Dermis microvascular lymphatic vessel endothelial cell (primary cell): ENCODE measurements at regions not wholly inside any gene's neighbourhood (a gene's known extent, or its start where the extent isn't known, plus 50 kb on each side); places are given as distances from the start of the nearest gene placed in this dataset.
"Not testable (repeated sequence)": the region's sequence is repeated elsewhere in the genome, so short reads cannot be mapped to it uniquely, and the experiment has no call there.

ENCODE experiments used
- DNase-seq, 2 donors: peaks; one replicate each; pipeline versions ENCODE4 v3.0.0 to v3.0.0-alpha.2; 2010; ENCODE audit warnings: low read depth in 2 of 2

DNA sequence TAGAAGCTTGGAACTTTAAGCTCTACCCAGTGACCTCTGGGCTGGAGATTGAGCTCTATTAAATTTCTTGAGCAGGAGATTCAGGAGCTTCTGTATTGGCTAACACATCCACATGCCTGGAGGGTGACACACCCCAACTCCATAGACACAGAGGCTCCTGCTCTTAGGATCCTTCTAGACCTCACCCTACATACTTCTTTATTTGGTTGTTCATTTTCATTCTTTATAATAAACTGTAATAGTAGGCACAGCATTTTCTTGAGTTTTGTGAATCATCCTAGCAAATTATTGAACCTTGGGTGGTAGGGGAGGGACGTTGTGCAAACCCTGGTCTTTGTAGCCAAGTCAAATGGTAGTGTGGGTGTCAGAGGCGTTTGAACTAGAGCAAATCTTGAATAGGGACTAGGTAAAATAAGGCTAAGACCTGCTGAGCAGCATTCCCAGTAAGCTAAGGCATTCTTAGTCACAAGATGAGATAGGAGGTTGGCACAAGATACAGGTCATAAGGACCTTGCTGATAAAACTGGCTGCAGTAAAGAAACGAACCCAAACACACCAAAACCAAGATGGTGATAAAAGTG, 323.8 kb upstream of the GALNT5 start:
- DNase-seq = no peak

DNA sequence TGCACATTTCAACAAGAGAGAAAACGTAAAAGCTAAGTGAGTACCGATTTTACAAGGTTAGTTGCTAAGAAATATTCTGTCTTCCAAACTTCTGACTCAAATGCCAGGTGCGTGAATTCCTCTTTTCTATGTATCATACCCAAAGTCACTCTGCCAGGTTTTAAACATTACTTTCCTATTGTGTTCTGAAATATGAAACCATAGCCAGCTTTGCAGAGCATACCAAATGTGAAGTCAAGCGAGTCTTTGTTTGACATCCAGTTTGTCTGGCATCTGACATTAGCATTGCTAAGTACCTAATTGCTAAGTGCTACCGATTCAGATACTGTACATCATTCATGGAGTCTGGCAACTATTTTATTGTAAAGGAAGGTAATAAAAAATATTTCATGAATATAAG, 321.9 kb upstream of the GALNT5 start:
- DNase-seq = no peak

DNA sequence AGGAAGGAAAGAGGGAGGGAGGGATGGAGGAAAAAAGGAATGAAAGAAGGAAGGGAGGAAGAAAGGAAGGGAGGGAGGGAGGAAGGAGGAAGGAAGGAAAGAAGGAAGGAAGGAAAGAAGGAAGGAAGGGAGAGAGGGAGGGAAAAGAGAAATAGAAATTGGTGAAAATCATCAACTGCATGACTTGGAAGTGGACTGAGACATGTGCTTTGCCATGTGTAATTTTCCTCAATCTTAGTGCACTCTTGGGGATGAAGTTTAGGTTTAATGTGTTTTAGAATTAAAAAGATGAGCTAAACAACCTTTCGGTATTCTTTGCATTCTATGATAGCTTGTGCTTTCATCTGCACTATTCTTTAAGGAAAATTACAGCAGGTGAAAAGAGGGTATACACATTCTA, 320.1 kb upstream of the GALNT5 start:
- no peak for DNase-seq

DNA sequence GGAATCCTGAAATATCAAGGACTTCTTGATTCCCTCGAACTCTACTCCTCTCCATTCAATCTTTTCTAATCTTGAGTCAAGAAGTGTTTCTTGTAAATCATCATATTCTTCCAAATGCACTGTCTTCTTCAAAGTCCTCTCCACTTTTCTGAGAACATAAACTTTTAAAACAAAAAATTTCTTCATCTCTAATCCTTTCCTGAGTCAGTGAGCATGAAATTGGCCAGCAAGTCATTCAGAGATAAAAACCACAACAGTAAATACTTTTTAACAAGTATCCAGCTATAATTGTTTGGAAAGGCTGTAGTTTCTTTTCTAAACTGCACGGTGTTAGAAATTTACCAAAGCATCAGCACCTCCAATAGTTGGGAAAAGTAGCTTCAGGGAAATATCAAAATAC, 312.6 kb upstream of the GALNT5 start:
- no peak for DNase-seq

DNA sequence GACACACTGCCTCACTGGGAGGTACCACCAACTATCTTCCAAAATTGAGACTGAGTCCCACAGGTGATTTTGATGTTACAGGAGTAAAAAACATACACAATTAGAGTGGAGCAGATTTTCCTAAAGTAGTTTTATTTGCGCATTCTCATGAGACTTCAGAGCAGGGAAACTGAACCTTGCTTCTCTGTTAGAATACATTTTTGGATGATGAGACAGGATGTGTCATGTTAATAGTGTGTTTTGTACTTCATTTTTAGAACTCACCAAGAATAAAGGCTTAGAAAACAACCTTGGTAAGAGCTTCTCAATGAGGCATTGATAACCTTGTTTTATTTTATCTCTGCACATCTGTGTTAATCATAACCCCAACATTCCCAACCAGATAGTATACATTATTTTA, 310.2 kb upstream of the GALNT5 start:
- DNase-seq = no peak

DNA sequence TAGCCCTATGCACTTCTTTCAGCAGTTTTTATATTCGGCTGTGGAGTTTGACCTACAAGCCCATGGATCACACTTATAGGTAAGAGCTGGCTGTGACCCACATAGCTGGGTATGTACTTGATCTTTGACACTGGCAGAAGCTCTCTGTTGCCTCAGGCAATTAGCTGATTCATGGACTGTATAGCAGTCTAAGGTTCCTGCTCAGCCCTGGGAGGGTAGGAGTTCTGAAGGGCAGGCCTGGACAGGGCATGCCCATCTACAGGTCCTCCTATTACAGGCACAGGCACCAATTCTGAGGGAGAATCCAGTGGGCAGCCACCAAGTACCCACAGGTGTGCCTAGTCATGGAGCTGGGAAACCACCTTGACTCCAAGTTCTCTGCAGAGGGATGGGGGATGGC, 301.8 kb upstream of the GALNT5 start:
- no peak for DNase-seq

DNA sequence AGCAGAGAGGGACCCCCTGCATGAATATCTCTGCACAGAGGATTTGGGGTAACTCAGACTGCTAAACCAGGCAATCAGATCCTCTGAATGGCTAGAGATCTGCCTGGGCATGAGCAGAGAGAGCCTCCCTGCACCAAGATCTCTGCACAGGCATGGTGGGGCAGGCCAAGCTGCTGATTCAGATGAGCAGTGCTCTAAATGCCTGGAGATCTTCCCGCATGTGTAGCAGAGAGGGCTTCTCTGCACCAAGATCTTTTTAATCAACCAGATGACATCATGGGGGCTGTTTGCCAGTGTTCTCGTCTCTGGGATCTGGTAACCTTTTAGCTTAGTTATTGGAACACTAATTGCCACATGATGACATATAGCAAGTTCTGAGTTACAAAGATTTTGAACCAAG, 301.3 kb upstream of the GALNT5 start:
- no peak for DNase-seq

DNA sequence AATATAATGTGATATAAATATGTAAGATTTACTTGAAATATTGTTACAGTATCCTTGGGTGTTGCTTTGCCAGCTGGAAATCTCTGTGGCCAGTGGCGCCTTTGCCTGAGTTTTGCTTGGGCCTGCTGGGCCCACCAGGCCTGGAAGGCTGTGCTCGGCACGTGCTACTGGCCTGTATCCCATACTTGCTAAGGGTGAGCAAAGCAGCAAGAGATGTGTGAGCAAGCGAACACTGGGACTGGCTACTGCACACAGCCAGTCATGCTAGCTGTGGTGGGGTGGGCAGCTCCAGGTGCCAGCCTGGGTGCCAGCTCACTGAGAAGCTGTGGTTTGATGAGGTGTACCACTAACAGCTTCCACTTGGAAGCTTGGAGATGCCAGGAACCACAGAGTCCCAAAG, 299.1 kb upstream of the GALNT5 start:
- no peak for DNase-seq

DNA sequence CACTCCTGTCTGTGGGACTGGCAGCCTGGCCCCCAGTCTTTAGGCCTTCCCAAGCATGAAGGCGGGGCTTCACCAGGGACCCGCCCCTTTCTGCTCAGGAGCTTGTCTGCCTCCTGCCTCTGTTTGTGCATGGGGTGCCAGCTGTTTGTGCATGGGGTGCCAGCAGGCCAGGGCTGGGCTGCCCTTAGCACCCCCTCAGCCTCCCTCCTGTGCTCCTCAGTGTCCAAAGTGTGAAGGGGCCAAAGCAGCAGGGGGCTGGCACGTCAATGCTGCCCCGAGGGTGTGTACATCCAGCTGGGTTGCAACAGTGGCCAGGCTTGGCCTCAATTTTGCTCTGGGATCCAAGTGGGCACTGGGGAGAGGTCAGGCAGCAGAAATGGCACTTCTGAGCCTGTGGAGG, 298.0 kb upstream of the GALNT5 start:
- no peak for DNase-seq

DNA sequence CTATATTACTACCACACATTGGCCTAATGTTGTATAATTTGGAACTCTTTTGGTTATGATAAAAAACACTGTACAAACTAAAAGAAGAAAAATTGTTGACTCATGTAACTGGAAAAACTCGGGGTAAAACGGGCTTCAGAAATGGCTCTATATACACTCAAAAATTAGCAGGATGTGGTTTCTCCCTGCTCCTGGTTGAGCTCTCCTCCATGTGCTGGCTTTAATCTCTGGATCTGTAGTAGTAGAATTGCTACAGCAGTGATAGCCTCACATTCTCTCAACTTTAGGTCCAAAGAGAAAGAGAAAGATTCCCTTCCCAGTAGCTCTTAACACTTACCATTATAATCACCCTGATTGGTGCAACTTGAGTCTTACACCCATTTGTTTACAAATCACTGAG, 274.9 kb upstream of the GALNT5 start:
- no peak for DNase-seq

DNA sequence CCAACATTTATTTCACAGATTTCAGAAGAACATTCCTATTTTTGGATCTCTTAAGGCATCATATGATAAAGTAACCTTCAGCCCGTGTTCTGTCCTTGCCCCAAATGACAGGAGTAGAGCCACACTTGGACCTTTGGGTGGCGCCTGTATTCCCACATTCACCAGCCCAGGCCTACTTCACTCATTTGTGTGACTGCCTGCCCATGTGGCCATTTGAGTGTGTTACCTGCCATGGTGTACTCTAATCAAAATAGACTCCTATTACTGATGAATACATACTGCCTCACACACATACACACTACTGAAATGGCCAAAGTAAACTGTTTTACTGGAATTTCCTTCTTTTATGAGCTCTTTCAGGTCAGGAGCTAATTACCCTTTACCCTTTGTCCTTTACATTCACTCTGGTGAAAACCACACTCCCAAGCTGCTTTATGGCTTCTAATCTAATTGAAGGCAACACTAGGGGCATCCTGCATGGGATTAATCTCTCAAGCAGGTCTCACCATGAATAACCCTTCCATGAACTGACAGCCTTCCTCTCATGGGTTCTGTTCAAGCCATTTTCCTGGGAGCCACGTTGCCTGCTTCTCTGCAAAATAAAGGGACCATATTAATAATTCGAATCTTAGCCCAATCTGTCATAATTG, 271.0 kb upstream of the GALNT5 start:
- DNase-seq = no peak

DNA sequence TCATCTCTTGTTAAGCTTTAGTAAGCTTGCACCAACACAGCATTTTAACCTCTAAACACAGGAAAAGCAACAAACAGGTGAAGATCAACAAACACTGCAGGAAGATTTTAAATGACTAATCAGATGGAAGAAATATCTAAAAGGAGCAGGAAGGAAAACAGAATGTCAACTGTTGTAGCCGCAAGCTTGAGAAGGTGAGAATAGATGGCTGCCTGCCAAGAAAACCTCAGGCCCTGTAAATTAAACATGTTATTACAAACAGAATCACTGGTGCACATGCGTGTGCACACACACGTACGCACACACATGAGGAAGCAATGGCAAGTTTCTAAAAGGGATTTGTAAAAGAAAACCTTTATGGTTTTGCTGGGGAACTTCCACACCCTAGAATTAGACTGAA, 257.8 kb upstream of the GALNT5 start:
- no peak for DNase-seq

DNA sequence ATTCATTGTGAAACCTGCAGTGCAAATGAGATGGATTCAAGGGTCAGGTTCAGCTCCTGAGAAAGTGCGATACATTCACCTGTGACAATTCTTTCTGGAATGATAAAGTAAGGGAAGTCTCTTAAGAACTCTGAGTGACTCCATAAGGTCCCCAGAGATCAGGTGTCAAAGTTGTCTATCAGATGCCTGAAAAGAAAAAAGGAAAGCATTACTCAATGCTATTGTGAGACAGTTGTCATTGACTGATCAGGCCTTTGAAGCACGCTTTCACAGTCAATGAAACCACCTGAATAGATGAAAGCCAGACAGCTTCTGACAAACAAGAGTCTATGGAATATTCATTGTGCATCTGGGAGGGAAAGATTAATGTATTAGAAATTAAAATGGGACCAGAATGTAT, 252.7 kb upstream of the GALNT5 start:
- DNase-seq = no peak

DNA sequence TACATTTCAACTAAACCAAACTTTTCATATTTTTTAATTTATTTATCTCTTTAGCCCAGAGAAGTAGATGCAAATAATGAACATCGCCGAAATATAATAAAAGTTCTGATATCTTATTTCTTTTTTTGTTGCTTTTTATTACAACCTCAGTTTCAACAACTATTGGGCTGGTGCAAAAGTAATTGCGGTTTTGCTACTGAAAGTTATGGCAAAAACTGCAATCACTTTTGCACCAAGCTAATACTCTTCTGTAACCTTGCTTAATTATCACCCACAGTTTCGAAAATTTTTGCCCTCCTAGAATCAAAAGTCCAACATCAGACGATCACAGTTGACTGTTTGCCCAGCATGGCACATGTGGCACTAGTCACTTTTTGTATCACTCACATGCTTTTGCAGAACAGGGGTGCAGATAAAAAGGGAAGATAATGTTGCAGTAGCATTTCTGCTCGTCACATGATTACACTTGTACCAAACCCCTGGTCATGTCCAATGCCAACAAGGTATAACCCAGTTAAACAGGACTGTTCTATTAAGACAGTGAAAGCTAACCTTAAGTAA, 242.4 kb upstream of the GALNT5 start:
- DNase-seq = no peak

DNA sequence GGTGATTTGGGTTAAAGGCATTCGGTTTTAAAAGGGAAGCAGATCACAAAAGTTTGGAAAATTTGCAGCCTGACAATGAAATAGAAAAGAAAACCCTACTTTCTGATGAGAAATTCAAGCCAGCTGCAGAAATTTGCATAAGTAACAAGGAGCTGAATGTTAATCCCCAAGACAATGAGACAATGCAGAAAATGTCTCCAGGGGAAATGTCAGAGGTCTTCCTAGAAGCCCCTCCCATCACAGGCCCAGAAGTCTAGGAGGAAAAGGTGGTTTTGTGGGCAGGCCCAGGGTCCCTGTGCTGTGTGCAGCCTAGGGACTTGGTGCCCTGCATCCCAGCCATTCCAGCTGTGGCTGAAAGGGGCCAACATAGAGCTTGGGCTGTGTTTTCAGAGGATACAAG, 234.2 kb upstream of the GALNT5 start:
- DNase-seq = not testable (repeated sequence)

DNA sequence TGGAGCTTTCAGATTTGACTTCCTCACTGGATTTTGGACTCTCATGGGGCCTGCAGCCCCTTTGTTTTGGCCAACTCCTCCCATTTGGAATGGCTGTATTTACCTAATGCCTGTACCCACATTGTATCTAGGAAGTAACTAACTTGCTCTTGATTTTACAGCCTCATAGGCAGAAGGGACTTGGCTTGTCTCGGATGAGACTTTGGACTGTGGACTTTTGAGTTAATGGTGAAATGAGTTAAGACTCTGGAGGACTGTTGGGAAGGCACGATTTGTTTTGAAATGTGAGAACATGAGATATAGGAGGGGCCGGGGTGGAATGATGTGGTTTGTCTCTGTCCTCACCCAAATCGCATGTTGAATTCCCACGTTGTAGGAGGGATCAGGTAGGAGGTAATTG, 233.4 kb upstream of the GALNT5 start:
- no peak for DNase-seq

DNA sequence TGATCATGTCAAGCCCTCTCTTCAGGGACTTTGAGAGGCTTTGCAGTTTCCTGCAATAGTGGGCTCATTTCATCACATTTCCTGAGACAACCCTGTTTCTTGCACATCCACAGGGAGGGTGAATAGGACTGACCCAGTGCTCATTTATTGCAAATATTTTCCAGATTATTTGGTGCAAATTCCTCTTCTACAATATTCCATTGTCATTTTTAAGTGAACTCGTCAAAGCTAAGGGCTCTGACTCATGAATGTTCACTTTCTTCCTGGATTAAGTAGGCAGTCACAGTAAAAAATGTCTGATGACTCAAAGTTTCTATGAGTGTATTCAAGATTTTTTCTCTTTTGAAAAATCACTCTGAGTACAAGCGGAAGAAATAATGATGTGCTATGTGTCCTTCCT, 225.5 kb upstream of the GALNT5 start:
- DNase-seq = peak; percentile 69 to 78

DNA sequence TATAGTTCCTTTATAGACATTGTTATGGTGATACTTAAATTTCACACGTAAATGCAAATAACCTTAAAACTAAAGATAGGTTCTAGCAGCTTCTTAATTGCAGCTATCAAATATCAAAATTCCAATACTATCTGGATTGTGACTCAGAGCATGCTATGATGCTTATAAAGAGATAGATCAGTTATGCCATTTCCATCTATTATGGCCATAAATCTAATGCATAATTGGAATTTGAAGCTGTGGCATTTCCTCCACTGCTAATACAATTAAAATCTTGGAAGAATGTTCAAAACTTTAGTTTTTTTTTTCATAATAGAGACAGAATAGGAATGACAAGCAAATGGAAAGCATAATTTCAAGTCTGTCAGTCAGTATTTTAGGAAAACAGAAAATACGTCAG, 220.8 kb upstream of the GALNT5 start:
- DNase-seq = no peak

DNA sequence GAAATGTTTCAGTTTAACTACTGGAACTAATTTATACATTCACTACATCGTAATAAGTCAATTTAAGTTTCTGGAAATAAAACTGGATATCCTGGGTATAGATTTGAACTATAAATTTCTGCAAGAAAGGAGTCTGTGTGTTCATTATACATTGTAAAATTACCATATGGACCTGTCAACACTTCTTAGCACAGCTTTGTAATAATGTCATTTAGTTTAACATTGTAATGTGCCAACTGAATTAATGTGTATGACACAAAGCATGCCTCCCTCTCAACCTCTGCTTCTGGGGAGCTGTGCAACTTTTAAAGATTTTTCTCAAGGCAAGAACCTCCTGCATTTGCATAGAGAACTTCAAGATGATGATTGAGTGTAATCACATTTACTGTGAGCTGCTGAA, 213.7 kb upstream of the GALNT5 start:
- no peak for DNase-seq

DNA sequence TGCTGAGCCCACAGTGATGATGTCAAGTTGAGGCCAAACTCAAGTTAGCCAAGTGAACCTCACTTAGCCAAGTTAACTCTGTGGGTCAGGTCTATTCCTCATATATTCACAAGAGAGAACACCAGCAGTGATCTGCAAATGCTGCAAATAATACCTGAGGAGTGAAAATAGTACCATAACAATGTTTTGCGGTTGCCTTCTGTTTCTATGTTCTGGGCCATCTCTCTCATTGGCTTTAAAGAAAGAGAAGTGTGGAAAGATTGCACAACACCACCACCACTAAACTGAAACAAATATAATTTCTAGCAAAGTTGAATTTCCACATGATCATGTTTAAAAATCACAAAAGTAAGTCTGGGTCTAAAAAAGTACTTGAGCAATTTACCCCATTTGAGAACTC, 211.1 kb upstream of the GALNT5 start:
- no peak for DNase-seq

DNA sequence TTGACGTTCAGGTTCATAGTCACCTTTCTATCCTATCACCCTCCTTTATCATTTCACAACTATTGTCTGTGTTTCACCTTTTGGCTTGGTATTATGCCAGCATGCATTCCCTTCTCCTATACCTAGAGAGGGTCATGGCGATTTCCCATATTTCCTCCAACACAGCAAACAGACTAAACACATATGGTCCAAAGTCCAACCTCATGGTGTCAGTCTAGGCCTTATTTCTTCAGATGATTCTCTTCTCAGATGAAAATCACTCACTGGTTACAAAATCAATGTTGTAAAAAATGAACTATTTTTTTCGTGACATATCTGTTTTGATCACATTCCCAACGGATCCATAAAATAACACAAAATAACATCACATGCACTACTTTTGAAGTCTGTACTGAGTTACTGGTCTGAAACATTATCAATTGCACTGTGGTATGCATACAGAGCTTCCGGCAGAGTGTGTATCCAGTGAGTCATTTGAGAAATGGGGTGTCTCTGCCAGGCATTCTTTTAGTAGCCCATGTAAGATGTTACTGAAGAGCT, 204.8 kb upstream of the GALNT5 start:
- peak in 1 of 2 donors; percentile 61 for DNase-seq

DNA sequence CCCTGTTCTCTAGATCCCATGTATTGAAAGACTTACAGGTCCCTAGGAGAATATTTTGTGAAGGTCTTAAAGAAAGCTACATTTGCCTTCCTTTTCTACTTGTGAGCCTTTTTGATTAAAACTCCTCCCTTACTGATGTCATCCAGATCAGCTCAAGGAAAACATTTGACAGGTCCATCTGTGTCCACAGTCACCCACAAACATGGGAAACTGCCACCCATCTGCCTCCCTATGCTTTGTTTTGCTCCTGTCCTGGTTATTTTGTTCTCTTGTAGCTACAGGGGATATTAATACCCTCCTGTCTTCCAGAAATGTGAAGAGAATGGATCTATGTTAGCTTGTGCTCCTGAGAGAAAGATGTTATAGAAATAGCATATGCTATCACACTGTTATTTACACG, 203.6 kb upstream of the GALNT5 start:
- no peak for DNase-seq

DNA sequence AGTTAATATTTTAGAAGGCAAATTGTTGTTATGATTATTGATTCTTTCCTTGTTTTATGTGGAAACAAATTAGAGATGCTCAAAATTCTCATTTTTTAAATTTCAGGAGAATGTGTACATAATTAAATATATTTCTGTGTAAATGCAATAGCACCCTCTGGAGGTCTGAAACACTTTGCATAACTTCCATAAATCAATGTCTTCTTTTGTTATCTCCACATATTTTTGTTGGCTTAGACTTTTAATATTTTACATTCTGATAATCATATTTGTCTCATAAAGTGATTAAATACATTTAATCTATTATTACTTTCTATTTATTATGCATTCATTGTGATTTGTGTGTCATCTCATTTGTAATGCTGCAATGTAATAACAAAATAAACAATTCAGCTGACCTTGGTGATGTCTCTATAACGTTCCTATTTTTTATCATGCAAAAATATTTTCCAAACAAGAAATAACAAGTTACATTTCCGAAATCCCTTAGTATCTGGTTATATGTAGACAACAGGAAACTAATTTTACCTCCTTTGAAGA, 201.8 kb upstream of the GALNT5 start:
- DNase-seq = peak; percentile 37 to 50
